Activated CD4-positive, CD25-positive, alpha-beta regulatory T cell (primary cell): ENCODE measurements at regions not wholly inside any gene's neighbourhood (a gene's known extent, or its start where the extent isn't known, plus 50 kb on each side); places are given as distances from the start of the nearest gene placed in this dataset.
"Not testable (repeated sequence)": the region's sequence is repeated elsewhere in the genome, so short reads cannot be mapped to it uniquely, and the experiment has no call there.

ENCODE experiments used
- DNase-seq, 4 experiments: peaks; one replicate each; lab custom pipeline; 2025; lab: John Stamatoyannopoulos, UW

GRCh38 chr14:97029800-97030199, 232.6 kb downstream of the VRK1 start:
- DNase-seq: no peak

DNA sequence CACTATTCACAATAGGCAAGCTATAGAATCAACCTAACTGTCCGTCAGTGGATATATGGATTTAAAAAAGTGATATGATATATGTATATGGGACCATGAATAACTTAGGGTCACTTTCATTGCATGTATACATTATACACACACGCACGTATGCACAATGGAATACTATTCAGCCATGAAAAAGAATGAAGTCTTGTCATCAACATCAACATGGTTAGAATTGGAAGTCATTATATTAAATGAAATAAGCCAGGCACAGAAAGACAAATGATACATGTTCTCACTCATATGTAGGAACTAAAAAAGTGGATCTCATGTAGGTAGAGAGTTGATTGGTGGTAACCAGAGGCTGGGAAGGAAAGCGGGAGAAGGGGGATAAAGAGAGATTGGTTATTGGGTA, 234.3 kb downstream of the VRK1 start:
- no peak for DNase-seq

- DNase-seq: no peak
These were observed 236.4 kb downstream of the VRK1 start for GRCh38 chr14:97033556-97034081.

DNA sequence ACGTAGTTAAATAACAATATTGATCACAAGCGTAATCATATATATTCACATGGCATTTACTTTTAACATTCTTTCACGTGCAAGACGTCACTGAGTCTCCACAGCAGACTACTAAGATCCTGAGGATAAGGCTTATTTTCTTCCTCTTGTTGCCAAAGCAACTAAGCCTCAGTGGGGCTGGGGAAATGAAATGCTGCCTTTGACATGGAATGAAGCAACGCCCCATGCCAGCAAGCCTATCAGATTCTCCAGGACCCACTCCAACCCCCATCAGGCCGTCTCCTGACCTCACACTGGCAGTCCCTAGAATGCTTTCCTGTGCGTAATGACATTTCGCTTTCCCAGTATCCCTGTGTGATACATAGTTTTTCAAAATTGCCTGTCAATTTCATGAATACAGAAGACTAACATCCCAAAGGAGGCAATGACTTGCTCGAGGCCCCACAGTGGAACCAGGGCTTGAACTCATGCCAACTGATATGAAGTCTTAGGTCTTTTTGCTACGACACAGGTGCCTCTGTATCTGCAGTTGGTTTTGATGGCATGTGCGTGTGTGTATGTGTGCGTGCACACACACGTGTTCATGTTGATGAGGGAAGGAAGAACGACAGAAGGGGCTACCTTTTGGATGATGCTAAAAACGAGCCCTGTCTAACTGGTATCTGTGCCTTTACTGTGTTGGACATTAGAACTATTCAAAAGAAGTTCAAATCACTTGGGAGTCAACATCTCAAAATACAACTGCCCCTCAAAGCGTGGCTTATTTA, 239.1 kb downstream of the VRK1 start:
- DNase-seq: no peak

- no peak for DNase-seq
These were observed 242.7 kb downstream of the VRK1 start for GRCh38 chr14:97039717-97040363.

DNA sequence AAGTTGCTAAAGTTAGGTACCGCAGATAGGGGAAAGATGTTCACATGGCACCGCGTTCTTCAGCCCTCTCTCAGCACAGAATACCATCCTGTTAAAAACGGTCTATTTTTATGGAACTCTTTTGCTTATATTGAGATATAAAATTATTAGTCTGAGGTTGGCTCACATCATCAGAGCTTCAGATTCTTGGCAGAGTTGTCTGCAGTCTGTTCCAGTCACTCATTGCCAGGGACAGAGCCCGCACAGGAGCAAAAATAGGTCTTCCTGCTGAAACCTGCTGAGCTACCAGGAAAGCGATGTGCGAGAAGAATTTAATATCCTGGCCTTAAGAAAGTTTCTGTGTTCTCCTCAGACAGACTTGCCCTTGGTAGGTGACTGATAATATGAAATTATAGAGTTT, 249.8 kb downstream of the VRK1 start:
- no peak for DNase-seq

GRCh38 chr14:97052001-97052400, 254.8 kb downstream of the VRK1 start:
- no peak for DNase-seq

GRCh38 chr14:97053941-97054340, 256.8 kb downstream of the VRK1 start:
- DNase-seq: no peak

- DNase-seq: no peak
These were observed 258.2 kb downstream of the VRK1 start for GRCh38 chr14:97055355-97055754.

- DNase-seq: no peak
These were observed 258.9 kb downstream of the VRK1 start for GRCh38 chr14:97056086-97056485.

GRCh38 chr14:97057238-97058073, 260.3 kb downstream of the VRK1 start:
- no peak for DNase-seq

GRCh38 chr14:97058074-97058467, 260.9 kb downstream of the VRK1 start:
- no peak for DNase-seq

DNA sequence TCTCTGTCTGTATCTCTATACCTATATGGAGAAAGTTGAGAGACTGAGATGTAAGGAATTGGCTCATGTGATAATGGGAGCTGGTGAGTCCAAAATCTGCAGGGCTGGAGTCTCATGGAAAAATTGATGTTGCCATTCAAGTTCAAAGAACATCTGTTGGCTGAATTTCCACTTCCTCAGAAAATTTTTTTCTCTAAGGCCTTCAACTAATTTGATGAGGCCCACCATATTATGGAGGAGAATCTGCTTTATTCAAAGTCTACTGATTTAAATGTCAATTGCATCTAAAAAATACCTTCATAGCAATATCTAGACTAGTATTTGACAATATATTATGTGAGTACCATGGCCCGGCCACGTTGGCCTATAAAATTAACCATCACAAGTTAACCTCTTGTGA, 261.4 kb downstream of the VRK1 start:
- DNase-seq: no peak

- no peak for DNase-seq
These were observed 264.0 kb downstream of the VRK1 start for GRCh38 chr14:97061198-97061597.

GRCh38 chr14:97061714-97062113, 264.5 kb downstream of the VRK1 start:
- DNase-seq: no peak

DNA sequence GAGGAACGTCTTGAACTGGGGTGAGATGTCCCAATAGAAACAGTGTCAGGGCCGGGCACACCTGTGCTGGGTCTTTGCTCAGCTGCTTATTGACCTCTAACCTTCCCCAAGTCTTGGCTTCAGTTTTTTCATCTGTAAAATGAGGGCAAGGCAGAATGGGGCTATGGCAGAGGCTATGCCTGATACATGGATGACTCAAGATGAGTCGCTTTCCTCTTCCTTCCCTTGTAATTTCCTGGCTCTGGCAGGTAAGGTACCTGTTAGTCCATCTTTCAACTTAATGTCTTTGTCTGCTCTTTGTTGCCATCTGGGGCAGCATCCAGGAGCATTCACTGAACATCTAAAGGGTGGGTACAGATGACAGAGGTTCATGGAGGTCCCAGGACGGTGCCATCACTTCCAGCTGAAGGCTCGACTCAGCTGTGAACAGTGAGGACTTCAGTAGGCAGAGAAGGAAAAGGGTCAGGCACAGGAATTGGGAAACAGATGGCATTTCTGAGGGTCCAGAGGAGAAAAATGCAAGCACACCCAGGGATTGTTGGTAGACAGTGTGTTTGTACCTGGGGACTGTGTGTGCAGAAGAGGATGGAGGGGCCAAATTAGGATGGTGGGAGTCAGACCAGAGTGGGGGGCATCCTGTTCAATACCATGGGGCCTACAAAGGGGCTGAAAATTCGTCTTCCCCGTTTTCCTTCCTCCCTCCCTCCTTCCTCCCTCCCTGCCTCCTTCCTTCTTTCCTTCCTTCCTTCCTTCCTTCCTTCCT, 268.3 kb downstream of the VRK1 start:
- DNase-seq: no peak

DNA sequence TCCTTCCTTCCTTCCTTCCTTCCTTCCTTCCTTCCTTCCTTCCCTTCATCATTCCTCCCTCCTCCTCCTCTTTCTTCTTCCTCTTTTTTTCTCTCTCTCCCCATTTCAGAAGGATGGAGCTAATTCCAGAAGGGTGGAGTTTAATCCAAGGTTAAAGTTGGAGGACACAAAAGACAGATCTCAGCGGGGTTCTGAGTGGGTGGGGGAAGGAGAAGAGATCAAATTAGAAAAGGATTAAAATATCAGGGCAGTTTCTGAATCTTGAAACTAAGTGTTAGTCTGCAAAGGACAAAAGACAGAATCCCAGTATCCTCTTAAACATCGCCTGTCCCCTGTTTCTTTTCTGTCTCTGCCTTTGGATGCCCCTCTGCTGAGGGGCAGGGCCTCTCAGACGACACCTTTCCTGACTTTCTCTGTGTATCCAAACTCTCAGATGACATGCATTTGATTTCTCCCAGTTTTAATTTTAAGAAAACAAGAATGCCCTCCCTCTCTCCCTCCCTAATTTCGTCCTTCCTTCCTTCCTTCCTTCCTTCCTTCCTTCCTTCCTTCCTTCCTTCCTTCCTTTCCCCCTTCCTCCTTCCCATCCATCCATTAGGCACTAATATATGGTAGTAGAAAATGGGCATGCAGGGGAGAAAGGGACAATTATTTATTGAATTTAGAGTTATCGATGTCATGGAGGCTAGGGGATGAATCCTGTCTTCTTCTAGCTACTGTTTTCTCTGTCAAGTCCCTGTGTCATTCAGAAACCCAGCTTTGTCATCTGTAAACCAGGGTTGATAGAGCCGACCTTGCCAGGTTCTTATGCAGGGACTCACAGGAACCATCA, 269.1 kb downstream of the VRK1 start:
- no peak for DNase-seq

GRCh38 chr14:97068293-97068692, 271.1 kb downstream of the VRK1 start:
- DNase-seq: not testable (repeated sequence)

- no peak for DNase-seq
These were observed 273.1 kb downstream of the VRK1 start for GRCh38 chr14:97070259-97070658.

DNA sequence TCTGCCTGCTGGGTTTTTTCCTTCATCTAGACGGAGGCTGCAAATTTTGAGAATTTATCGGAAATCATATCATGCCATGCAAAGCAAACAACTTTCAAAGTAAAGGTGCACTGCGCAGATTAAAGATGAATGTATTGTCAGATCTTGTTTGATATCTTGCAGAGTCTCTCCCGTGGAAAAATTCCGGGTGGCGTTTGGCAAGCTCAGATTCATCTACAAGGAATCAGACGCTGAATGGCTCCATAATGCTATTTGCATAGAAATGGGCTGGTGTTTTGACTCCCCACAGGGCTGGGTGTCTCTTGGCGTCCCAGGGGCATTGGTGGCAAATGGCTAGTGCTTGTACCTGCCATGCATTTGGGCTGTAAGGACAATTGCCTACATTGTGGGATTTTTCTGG, 274.0 kb downstream of the VRK1 start:
- DNase-seq: no peak

GRCh38 chr14:97073622-97074021, 276.4 kb downstream of the VRK1 start:
- DNase-seq: no peak
